OCI-LY3 (cell line): ENCODE measurements at regions not wholly inside any gene's neighbourhood (a gene's known extent, or its start where the extent isn't known, plus 50 kb on each side); places are given as distances from the start of the nearest gene placed in this dataset.
"Not testable (repeated sequence)": the region's sequence is repeated elsewhere in the genome, so short reads cannot be mapped to it uniquely, and the experiment has no call there.

ENCODE experiments used
- H2AFZ ChIP-seq: fragments of 200-600, 300-600 bp; shearing (Covaris generic); 2 replicates; pipeline ENCODE4 v1.6.0; 2014; ENCODE audit warnings: antibody characterized with exemption, low read depth, low read length
- H3K27ac ChIP-seq: fragments of 200-600, 300-600 bp; sonication (generic); 2 replicates; pipeline ENCODE4 v1.5.1; 2014; ENCODE audit warnings: mild to moderate bottlenecking, low read length, moderate library complexity, mixed read lengths
- H3K27me3 ChIP-seq: fragments of 200-600, 300-600 bp; sonication (generic); 2 replicates; pipeline ENCODE4 v1.6.1; 2014; ENCODE audit warnings: low read depth, low read length, mixed read lengths
- H3K36me3 ChIP-seq: fragments of 200-600, 300-600 bp; sonication (generic); replicated peaks from 2 replicates; pipeline ENCODE3; 2014; ENCODE audit warnings: low read depth, low read length, mixed read lengths
- H3K4me1 ChIP-seq: fragments of 300-600, 200-600 bp; sonication (generic); 2 replicates; pipeline ENCODE4 v1.6.1; 2014; ENCODE audit warnings: low read length, mixed read lengths
- H3K4me2 ChIP-seq: fragments of 200-600, 300-600 bp; sonication (generic); 2 replicates; pipeline ENCODE4 v1.6.1; 2014; ENCODE audit warnings: low read length, mixed read lengths
- H3K4me3 ChIP-seq: fragments of 300-600, 200-600 bp; sonication (generic); 2 replicates; pipeline ENCODE4 v1.5.1; 2014; ENCODE audit warnings: antibody characterized with exemption, mild to moderate bottlenecking, low read length, moderate library complexity
- H3K79me2 ChIP-seq: fragments of 300-600, 200-600 bp; shearing (Covaris generic); 2 replicates; pipeline ENCODE4 v1.6.1; 2014; ENCODE audit warnings: mild to moderate bottlenecking, low read length, mixed read lengths
- H3K9ac ChIP-seq: fragments of 300-600, 200-600 bp; shearing (Covaris generic); 2 replicates; pipeline ENCODE4 v1.6.0; 2014; ENCODE audit warnings: mild to moderate bottlenecking, low read length, moderate library complexity
- H3K9me3 ChIP-seq: fragments of 200-600, 300-600 bp; shearing (Covaris generic); 2 replicates; pipeline ENCODE4 v1.6.1; 2014; ENCODE audit warnings: low read length, mixed read lengths; ENCODE audit not compliant: insufficient read depth
- H4K20me1 ChIP-seq: fragments of 200-600, 300-600 bp; sonication (generic); 2 replicates; pipeline ENCODE4 v1.6.1; 2016; ENCODE audit warnings: low read length, mixed read lengths; ENCODE audit not compliant: insufficient read depth
- EZH2phosphoT487 ChIP-seq: fragments of 200-600 bp; shearing (Covaris generic); IDR thresholded peaks from 2 replicates; pipeline ENCODE4 v1.6.1; 2018; ENCODE audit warnings: antibody characterized with exemption, mixed run types, low read depth
- TF ChIP-seq, protein P1 (sequence below): fragments of 200-600, 300-600 bp; sonication (generic); IDR thresholded peaks from 2 replicates; pipeline ENCODE4 v1.5.1; 2014; ENCODE audit warnings: antibody characterized with exemption, low read length, low read depth

- Histone ChIP-seq H3K36me3 (no peaks in the 10 kb centered on the region), H2AFZ (no peak overlapping the region), H3K4me3 (no peak overlapping the region), H3K27me3 (no peaks in the 10 kb centered on the region), H3K79me2 (no peaks in the 10 kb centered on the region), H3K4me1 (no peaks in the 10 kb centered on the region), H3K27ac (no peak overlapping the region), H4K20me1 (no peaks in the 10 kb centered on the region), H3K4me2 (no peak overlapping the region), H3K9me3 (no peaks in the 10 kb centered on the region), H3K9ac (no peak overlapping the region)
- TF ChIP-seq, protein P1, sequence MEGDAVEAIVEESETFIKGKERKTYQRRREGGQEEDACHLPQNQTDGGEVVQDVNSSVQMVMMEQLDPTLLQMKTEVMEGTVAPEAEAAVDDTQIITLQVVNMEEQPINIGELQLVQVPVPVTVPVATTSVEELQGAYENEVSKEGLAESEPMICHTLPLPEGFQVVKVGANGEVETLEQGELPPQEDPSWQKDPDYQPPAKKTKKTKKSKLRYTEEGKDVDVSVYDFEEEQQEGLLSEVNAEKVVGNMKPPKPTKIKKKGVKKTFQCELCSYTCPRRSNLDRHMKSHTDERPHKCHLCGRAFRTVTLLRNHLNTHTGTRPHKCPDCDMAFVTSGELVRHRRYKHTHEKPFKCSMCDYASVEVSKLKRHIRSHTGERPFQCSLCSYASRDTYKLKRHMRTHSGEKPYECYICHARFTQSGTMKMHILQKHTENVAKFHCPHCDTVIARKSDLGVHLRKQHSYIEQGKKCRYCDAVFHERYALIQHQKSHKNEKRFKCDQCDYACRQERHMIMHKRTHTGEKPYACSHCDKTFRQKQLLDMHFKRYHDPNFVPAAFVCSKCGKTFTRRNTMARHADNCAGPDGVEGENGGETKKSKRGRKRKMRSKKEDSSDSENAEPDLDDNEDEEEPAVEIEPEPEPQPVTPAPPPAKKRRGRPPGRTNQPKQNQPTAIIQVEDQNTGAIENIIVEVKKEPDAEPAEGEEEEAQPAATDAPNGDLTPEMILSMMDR = no peak
- no peak for TF ChIP-seq EZH2phosphoT487
Observed at GRCh38 chr13:61094865-61095264, 320.8 kb downstream of the PCDH20 start.

DNA sequence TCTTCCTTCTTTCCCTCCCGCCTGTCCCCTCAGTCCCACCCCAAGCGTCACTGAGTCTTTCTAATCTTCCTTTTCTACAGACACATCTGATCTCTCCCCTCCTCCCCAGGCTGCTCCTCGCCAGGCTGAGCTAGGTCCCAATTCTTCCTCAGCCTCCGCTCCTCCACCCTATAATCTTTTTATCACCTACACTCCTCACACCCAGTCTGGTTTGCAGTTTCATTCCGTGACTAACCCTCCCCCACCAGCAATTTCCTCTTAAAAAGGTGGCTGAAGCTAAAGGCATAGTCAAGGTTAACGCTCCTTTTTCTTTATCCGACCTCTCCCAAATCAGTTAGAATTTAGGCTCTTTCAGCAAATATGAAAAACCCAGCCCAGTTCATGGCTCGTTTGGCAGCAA lies 325.8 kb downstream of the PCDH20 start:
- H3K79me2 ChIP-seq, H3K36me3 ChIP-seq: not testable (repeated sequence)

GRCh38 chr13:61086087-61086486 lies 329.6 kb downstream of the PCDH20 start:
- Histone ChIP-seq H3K9ac (no peak overlapping the region), H3K4me3 (no peak overlapping the region), H3K4me2 (no peak overlapping the region), H3K27me3 (no peaks in the 10 kb centered on the region), H3K27ac (no peak overlapping the region), H2AFZ (no peak overlapping the region), H3K36me3 (peaks cover 2% of the 10 kb centered on the region), H3K9me3 (no peaks in the 10 kb centered on the region), H3K79me2 (no peaks in the 10 kb centered on the region), H3K4me1 (peaks cover 15% of the 10 kb centered on the region), H4K20me1 (no peaks in the 10 kb centered on the region)
- TF ChIP-seq, protein P1 = no peak
- TF ChIP-seq EZH2phosphoT487 = no peak

More for the DNA sequence above, 325.8 kb downstream of the PCDH20 start:
- H4K20me1 ChIP-seq, H2AFZ ChIP-seq, H3K9ac ChIP-seq, H3K4me2 ChIP-seq, H3K9me3 ChIP-seq, H3K27me3 ChIP-seq, H3K27ac ChIP-seq, H3K4me1 ChIP-seq, H3K4me3 ChIP-seq: not testable (repeated sequence)

DNA sequence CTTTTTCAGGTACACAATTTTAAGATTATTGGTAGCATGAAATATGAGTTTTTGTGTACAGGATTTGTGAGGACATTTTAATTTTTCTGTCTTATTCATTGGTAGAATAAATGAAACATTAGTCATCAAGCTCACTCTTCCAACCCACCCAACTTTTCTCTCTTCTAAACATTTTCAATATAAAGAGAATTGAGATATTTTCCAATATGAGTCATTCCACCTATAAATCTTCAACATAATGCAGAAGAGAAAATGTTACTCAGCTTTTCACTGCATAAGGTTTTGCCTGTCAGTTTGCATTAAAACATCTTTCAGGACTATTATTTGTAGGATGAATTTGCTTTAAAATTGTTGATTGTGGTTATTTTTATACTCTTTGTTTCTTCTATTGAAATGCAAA lies 330.7 kb downstream of the PCDH20 start:
- no peaks in the 10 kb centered on the region for H3K27me3 ChIP-seq
- H3K79me2 ChIP-seq = no peaks in the 10 kb centered on the region
- peaks cover 15% of the 10 kb centered on the region for H3K4me1 ChIP-seq
- no peak overlapping the region for H3K27ac ChIP-seq
- no peaks in the 10 kb centered on the region for H3K9me3 ChIP-seq
- no peak overlapping the region for H3K4me2 ChIP-seq
- H3K9ac ChIP-seq = no peak overlapping the region
- TF ChIP-seq, protein P1 = no peak
- no peak for TF ChIP-seq EZH2phosphoT487
- H4K20me1 ChIP-seq = no peaks in the 10 kb centered on the region
- no peak overlapping the region for H3K4me3 ChIP-seq
- H3K36me3 ChIP-seq = peaks cover 2% of the 10 kb centered on the region
- H2AFZ ChIP-seq = no peak overlapping the region
